Vagina (tissue), 2 donors: ENCODE measurements at regions not wholly inside any gene's neighbourhood (a gene's known extent, or its start where the extent isn't known, plus 50 kb on each side); places are given as distances from the start of the nearest gene placed in this dataset.

Experiments used
- DNase-seq, 2 donors: peaks; one replicate each; pipeline ENCODE4 v3.0.0-alpha.2; 2017; ENCODE audit errors: extremely low spot score in 2 of 2
- H3K27ac ChIP-seq: fragments of 200-600 bp; sonication (generic); one replicate; pipeline ENCODE4 v1.5.1; 2019
- H3K27me3 ChIP-seq: fragments of 200-600 bp; sonication (generic); one replicate; pipeline ENCODE4 v1.5.1; 2019
- H3K36me3 ChIP-seq, 2 donors: fragments of 200-600 bp; sonication (generic); one replicate each; pipeline ENCODE4 v1.5.1; 2017 to 2019
- H3K4me1 ChIP-seq: fragments of 200-600 bp; sonication (generic); one replicate; pipeline ENCODE4 v1.5.1; 2019
- H3K4me3 ChIP-seq, 2 donors: fragments of 200-600 bp; sonication (generic); 1 replicate in 1 of 2; 2 replicates in 1 of 2; pipeline ENCODE4 v1.5.1; 2016 to 2019
- H3K9me3 ChIP-seq: fragments of 200-600 bp; sonication (generic); one replicate; pipeline ENCODE4 v1.5.1; 2019
- CTCF ChIP-seq, 3 experiments: fragments of 450-650 bp in 2 of 3; fragments of 200-600 bp in 1 of 3; sonication (generic) in 1 of 3; IDR thresholded peaks; one replicate each; pipeline ENCODE4 v1.5.1; 2017 to 2019; ENCODE audit warnings: antibody characterized with exemption in 3 of 3, mild to moderate bottlenecking in 2 of 3, moderate library complexity in 2 of 3
- POLR2A ChIP-seq, 2 donors: fragments of 450-650 bp; IDR thresholded peaks; one replicate each; pipeline ENCODE4 v1.6.1; 2017; ENCODE audit warnings: antibody characterized with exemption in 2 of 2, mild to moderate bottlenecking in 2 of 2, moderate library complexity in 2 of 2
- POLR2AphosphoS5 ChIP-seq, 2 donors: sonication (generic); formaldehyde crosslinking; IDR thresholded peaks; one replicate each; pipeline ENCODE4 v1.9.0; 2017; ENCODE audit warnings: antibody characterized with exemption in 2 of 2, mild to moderate bottlenecking in 2 of 2, low read depth in 1 of 2; ENCODE audit not compliant: insufficient read depth in 1 of 2
- intact Hi-C: fragments of 100-400 bp; cut with DNase I; formaldehyde crosslinking; loops from one replicate; pipeline ENCODE4 v1.15.1; 2023

GRCh38 chr1:216846339-216846738 lies 123.1 kb upstream of the ESRRG start:
- no peak for DNase-seq
- intact Hi-C loops = no loop called here
- Histone ChIP-seq H3K9me3 (no peaks in the 10 kb centered on the region), H3K27me3 (no peaks in the 10 kb centered on the region), H3K4me1 (no peaks in the 10 kb centered on the region), H3K4me3 (no peak overlapping the region), H3K27ac (no peak overlapping the region), H3K36me3 (no peaks in the 10 kb centered on the region)
- no peak for TF ChIP-seq CTCF (IDR thresholded peaks at IDR 0.05)
- no peak for TF ChIP-seq POLR2A (IDR thresholded peaks at IDR 0.05)
- TF ChIP-seq POLR2AphosphoS5 (IDR thresholded peaks at IDR 0.05; ENCODE audit: insufficient read depth in 1 of 2, low read depth in 1 of 2) = no peak

DNA sequence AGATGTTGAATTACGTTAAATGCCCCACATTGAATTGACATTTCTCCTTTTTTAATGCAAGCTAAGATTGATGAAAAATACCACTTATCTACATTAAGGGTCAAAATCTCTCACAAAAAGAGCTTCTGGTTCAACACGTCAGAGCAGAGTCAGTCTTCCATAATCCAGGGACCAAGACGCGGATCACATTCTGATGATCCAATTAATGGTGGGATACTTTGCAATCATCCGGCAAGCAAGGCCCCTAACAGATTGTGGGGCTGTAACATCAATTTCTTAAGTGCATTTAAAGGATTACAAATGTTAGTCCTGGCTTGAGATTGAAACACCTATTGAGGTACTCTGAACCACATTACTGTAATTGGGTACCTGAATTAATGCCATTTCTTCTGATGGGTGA lies 120.2 kb upstream of the ESRRG start:
- intact Hi-C loops = no loop called here
- DNase-seq = no peak
- no peak for TF ChIP-seq POLR2A (IDR thresholded peaks at IDR 0.05)
- TF ChIP-seq CTCF (IDR thresholded peaks at IDR 0.05) = no peak
- no peak for TF ChIP-seq POLR2AphosphoS5 (IDR thresholded peaks at IDR 0.05; ENCODE audit: insufficient read depth in 1 of 2, low read depth in 1 of 2)

DNA sequence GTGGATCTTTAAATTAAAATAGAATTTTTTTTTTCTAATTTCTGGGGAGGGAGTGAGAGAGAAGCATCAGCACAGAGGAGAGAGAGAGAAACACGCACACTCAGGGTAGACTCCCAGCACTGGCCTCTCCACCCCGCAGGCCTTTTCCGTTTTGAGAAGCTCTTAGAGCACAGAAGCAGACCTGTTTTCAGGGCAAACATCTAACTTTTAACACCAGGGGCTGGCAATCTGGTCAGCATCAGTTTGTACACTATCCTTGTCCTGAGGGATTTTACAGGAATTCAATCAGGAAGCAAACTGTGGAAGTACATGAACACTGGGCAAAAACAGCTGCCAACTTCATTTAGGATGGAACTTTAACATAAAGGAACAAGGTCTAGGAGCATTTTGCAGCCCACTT lies 117.9 kb upstream of the ESRRG start:
- intact Hi-C loops = no loop called here

More for the DNA sequence above, 120.2 kb upstream of the ESRRG start:
- no peaks in the 10 kb centered on the region for H3K4me1 ChIP-seq
- no peaks in the 10 kb centered on the region for H3K27me3 ChIP-seq
- H3K27ac ChIP-seq = no peak overlapping the region
- no peaks in the 10 kb centered on the region for H3K9me3 ChIP-seq
- no peak overlapping the region for H3K4me3 ChIP-seq
- no peaks in the 10 kb centered on the region for H3K36me3 ChIP-seq

GRCh38 chr1:216836316-216836715 lies 113.1 kb upstream of the ESRRG start:
- H3K27me3 ChIP-seq = no peaks in the 10 kb centered on the region
- DNase-seq = no peak
- no peak overlapping the region for H3K27ac ChIP-seq
- no peaks in the 10 kb centered on the region for H3K9me3 ChIP-seq
- H3K36me3 ChIP-seq = no peaks in the 10 kb centered on the region
- TF ChIP-seq POLR2AphosphoS5 (IDR thresholded peaks at IDR 0.05; ENCODE audit: insufficient read depth in 1 of 2, low read depth in 1 of 2) (no peak), CTCF (IDR thresholded peaks at IDR 0.05) (no peak), POLR2A (IDR thresholded peaks at IDR 0.05) (no peak)
- H3K4me1 ChIP-seq = no peaks in the 10 kb centered on the region
- intact Hi-C loops = no loop called here
- no peak overlapping the region for H3K4me3 ChIP-seq

More for the DNA sequence above, 117.9 kb upstream of the ESRRG start:
- no peaks in the 10 kb centered on the region for H3K4me1 ChIP-seq
- no peak overlapping the region for H3K27ac ChIP-seq
- H3K4me3 ChIP-seq = no peak overlapping the region
- TF ChIP-seq POLR2A (IDR thresholded peaks at IDR 0.05) = no peak
- TF ChIP-seq CTCF (IDR thresholded peaks at IDR 0.05) = no peak
- no peak for TF ChIP-seq POLR2AphosphoS5 (IDR thresholded peaks at IDR 0.05; ENCODE audit: insufficient read depth in 1 of 2, low read depth in 1 of 2)
- H3K27me3 ChIP-seq = no peaks in the 10 kb centered on the region
- no peaks in the 10 kb centered on the region for H3K9me3 ChIP-seq
- no peaks in the 10 kb centered on the region for H3K36me3 ChIP-seq
- no peak for DNase-seq

DNA sequence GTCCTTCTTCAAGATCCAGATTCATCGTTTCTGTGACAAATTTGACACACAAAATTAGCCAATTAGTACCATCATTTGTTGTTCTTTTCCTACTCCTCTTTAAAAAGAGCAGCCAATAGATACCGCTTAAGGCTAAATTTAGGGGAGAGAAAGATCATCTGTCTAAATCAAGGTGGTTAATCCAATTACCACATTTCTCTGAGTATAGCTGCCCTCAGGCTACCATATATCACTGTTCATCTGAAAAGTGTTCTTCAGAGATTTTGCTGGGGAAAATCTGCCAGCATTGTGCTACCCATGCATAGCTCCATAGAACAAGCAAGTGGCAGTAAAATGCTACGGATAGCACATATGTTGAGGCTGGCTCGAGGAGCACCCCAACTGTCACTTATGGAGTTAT lies 110.3 kb upstream of the ESRRG start:
- Histone ChIP-seq H3K27ac (no peak overlapping the region), H3K4me1 (no peaks in the 10 kb centered on the region), H3K36me3 (no peaks in the 10 kb centered on the region), H3K27me3 (no peaks in the 10 kb centered on the region), H3K9me3 (no peaks in the 10 kb centered on the region), H3K4me3 (no peak overlapping the region)
- intact Hi-C loops = no loop called here
- no peak for DNase-seq
- no peak for TF ChIP-seq POLR2AphosphoS5 (IDR thresholded peaks at IDR 0.05; ENCODE audit: insufficient read depth in 1 of 2, low read depth in 1 of 2)
- no peak for TF ChIP-seq POLR2A (IDR thresholded peaks at IDR 0.05)
